Prostate gland (tissue), 2 donors: ENCODE measurements at regions not wholly inside any gene's neighbourhood (a gene's known extent, or its start where the extent isn't known, plus 50 kb on each side); places are given as distances from the start of the nearest gene placed in this dataset.

Source experiments
- CTCF ChIP-seq, 4 experiments: fragments of 200-600 bp in 2 of 4; fragments of 450-650 bp in 2 of 4; sonication (generic) in 2 of 4; IDR thresholded peaks; 1 replicate in 3 of 4; 2 replicates in 1 of 4; pipeline ENCODE4 v1.5.1; 2016 to 2019; ENCODE audit warnings: antibody characterized with exemption in 4 of 4, mild to moderate bottlenecking in 2 of 4, moderate library complexity in 2 of 4
- POLR2A ChIP-seq: fragments of 450-650 bp; IDR thresholded peaks from one replicate; pipeline ENCODE4 v1.6.1; 2016; ENCODE audit warnings: antibody characterized with exemption, mild to moderate bottlenecking

- TF ChIP-seq CTCF (IDR thresholded peaks at IDR 0.05) (no peak), POLR2A (no peak)
These were observed 106.0 kb upstream of the PKDCC start for GRCh38 chr2:41941831-41942230.
